Parathyroid adenoma (tissue), 2 donors: ENCODE measurements at regions not wholly inside any gene's neighbourhood (a gene's known extent, or its start where the extent isn't known, plus 50 kb on each side); places are given as distances from the start of the nearest gene placed in this dataset.

ENCODE experiments used
- H2AFZ ChIP-seq: fragments of 300-600 bp; sonication (generic); one replicate; pipeline ENCODE4 v1.7.0; 2017; ENCODE audit warnings: antibody characterized with exemption, mild to moderate bottlenecking
- H3K27ac ChIP-seq: fragments of 300-600 bp; sonication (generic); one replicate; pipeline ENCODE4 v1.7.0; 2017
- H3K27me3 ChIP-seq: fragments of 300-600 bp; sonication (generic); one replicate; pipeline ENCODE4 v1.7.0; 2017; ENCODE audit warnings: low read length; ENCODE audit not compliant: control insufficient read depth, insufficient read depth
- H3K36me3 ChIP-seq: fragments of 300-600 bp; sonication (generic); one replicate; pipeline ENCODE4 v1.7.0; 2017; ENCODE audit warnings: low read length; ENCODE audit not compliant: control insufficient read depth, insufficient read depth
- H3K4me1 ChIP-seq: fragments of 300-600 bp; sonication (generic); one replicate; pipeline ENCODE4 v1.7.0; 2017; ENCODE audit warnings: control low read depth
- H3K4me2 ChIP-seq: fragments of 300-600 bp; sonication (generic); one replicate; pipeline ENCODE4 v1.7.0; 2017; ENCODE audit warnings: low read length
- H3K4me3 ChIP-seq: fragments of 300-600 bp; sonication (generic); one replicate; pipeline ENCODE4 v1.7.0; 2017; ENCODE audit warnings: low read depth, low read length
- H3K79me2 ChIP-seq: fragments of 300-600 bp; sonication (generic); one replicate; pipeline ENCODE4 v1.7.0; 2017; ENCODE audit warnings: control low read depth
- H3K9ac ChIP-seq: fragments of 300-600 bp; sonication (generic); one replicate; pipeline ENCODE4 v1.7.0; 2017; ENCODE audit warnings: mild to moderate bottlenecking
- H3K9me3 ChIP-seq: fragments of 300-600 bp; sonication (generic); one replicate; pipeline ENCODE4 v1.7.0; 2017; ENCODE audit warnings: low read length; ENCODE audit not compliant: control insufficient read depth
- TF ChIP-seq, protein P1 (sequence below): fragments of 300-600 bp; sonication (generic); IDR thresholded peaks from one replicate; pipeline ENCODE4 v1.7.0; 2017; ENCODE audit warnings: antibody characterized with exemption, mild to moderate bottlenecking
- donor health status: primary hyperparathyroidism.

DNA sequence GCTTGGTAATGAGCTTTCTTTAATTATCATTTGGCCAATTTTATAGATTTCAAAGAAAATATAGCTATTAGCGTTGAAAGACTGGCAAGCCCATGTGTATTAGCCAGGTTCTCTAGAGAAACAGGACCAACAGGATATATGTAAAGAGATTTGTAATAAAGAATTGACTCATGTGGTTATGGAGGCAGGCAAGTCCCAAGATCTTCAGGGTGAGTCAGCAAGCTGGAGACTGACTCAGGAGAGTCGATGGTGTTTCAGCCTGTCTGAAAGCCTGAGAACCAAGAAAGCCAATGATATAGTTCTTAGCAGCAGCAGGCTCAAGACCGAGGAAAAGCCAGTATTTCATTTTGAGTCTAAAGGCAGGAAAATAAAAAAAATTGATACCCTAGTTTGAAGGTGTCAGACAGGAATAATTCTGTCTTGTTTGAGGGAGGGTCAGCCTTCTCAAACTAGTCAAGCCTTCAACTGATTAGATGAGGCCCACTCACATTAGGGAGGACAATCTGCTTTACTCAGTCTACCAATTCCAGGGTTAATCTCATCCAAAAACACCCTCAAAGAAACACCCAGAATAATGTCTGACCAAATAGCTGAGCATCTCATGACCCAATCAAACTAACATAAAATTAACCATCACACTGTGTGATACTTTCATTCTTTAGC, 78.3 kb upstream of the CRIM1 start:
- H3K27me3 ChIP-seq, result no peaks in the 10 kb centered on the region
- no peaks in the 10 kb centered on the region for H3K36me3 ChIP-seq
- no peaks in the 10 kb centered on the region for H3K79me2 ChIP-seq
- no peaks in the 10 kb centered on the region for H3K4me1 ChIP-seq
- TF ChIP-seq, protein P1, sequence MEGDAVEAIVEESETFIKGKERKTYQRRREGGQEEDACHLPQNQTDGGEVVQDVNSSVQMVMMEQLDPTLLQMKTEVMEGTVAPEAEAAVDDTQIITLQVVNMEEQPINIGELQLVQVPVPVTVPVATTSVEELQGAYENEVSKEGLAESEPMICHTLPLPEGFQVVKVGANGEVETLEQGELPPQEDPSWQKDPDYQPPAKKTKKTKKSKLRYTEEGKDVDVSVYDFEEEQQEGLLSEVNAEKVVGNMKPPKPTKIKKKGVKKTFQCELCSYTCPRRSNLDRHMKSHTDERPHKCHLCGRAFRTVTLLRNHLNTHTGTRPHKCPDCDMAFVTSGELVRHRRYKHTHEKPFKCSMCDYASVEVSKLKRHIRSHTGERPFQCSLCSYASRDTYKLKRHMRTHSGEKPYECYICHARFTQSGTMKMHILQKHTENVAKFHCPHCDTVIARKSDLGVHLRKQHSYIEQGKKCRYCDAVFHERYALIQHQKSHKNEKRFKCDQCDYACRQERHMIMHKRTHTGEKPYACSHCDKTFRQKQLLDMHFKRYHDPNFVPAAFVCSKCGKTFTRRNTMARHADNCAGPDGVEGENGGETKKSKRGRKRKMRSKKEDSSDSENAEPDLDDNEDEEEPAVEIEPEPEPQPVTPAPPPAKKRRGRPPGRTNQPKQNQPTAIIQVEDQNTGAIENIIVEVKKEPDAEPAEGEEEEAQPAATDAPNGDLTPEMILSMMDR, result no peak
- H3K9ac ChIP-seq, result no peak overlapping the region
- no peak overlapping the region for H2AFZ ChIP-seq
- H3K9me3 ChIP-seq, result no peaks in the 10 kb centered on the region
- no peak overlapping the region for H3K4me3 ChIP-seq
- no peak overlapping the region for H3K4me2 ChIP-seq
- no peak overlapping the region for H3K27ac ChIP-seq

GRCh38 chr2:36271266-36271665, 84.3 kb upstream of the CRIM1 start:
- Histone ChIP-seq H3K4me3 (no peak overlapping the region), H3K27ac (no peak overlapping the region), H3K27me3 (no peaks in the 10 kb centered on the region), H3K9ac (no peak overlapping the region), H3K36me3 (no peaks in the 10 kb centered on the region), H3K4me1 (no peaks in the 10 kb centered on the region), H3K79me2 (no peaks in the 10 kb centered on the region), H3K9me3 (no peaks in the 10 kb centered on the region), H2AFZ (no peak overlapping the region), H3K4me2 (no peak overlapping the region)
- TF ChIP-seq, protein P1, result no peak

GRCh38 chr2:36270758-36271157, 84.8 kb upstream of the CRIM1 start:
- no peaks in the 10 kb centered on the region for H3K79me2 ChIP-seq
- no peak overlapping the region for H2AFZ ChIP-seq
- H3K9ac ChIP-seq, result no peak overlapping the region
- no peak overlapping the region for H3K27ac ChIP-seq
- TF ChIP-seq, protein P1, result no peak
- no peak overlapping the region for H3K4me2 ChIP-seq
- no peak overlapping the region for H3K4me3 ChIP-seq
- no peaks in the 10 kb centered on the region for H3K9me3 ChIP-seq
- H3K4me1 ChIP-seq, result no peaks in the 10 kb centered on the region
- no peaks in the 10 kb centered on the region for H3K36me3 ChIP-seq
- no peaks in the 10 kb centered on the region for H3K27me3 ChIP-seq

GRCh38 chr2:36267194-36267593, 88.4 kb upstream of the CRIM1 start:
- H3K79me2 ChIP-seq, result no peaks in the 10 kb centered on the region
- no peak overlapping the region for H3K4me3 ChIP-seq
- no peak overlapping the region for H2AFZ ChIP-seq
- no peaks in the 10 kb centered on the region for H3K36me3 ChIP-seq
- no peak overlapping the region for H3K4me2 ChIP-seq
- H3K27ac ChIP-seq, result no peak overlapping the region
- H3K4me1 ChIP-seq, result no peaks in the 10 kb centered on the region
- H3K9me3 ChIP-seq, result no peaks in the 10 kb centered on the region
- H3K9ac ChIP-seq, result no peak overlapping the region
- TF ChIP-seq, protein P1, result no peak
- no peaks in the 10 kb centered on the region for H3K27me3 ChIP-seq

DNA sequence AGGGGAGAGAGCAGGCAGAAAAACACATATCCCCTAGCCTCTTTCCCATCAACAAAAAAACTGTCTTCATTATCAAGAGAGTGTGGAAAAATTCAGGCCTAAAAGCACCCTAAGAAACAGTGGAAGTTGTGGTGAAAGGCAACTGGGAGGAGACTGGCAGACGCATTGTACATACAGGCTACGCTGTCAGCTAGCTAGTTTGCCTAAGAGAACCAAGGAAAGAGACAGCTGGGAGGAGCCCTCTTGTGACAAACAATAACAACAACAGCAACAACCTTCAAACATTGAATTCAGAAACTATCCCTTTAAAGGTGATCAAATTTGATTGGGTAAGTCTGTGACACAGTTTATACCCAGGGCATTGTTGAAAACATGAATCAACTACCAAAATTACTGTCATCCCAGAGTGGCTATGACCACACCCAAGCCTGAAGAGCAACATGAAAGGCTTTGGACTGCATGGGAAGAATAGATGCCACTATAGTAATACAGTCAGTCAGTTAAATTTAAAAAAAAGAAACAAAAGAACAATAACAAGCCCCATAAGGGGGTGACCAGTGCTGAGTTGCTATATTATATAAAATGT, 88.9 kb upstream of the CRIM1 start:
- no peaks in the 10 kb centered on the region for H3K27me3 ChIP-seq
- no peaks in the 10 kb centered on the region for H3K79me2 ChIP-seq
- H3K27ac ChIP-seq, result no peak overlapping the region
- no peak overlapping the region for H3K4me3 ChIP-seq
- no peak overlapping the region for H2AFZ ChIP-seq
- H3K4me1 ChIP-seq, result no peaks in the 10 kb centered on the region
- no peaks in the 10 kb centered on the region for H3K36me3 ChIP-seq
- H3K4me2 ChIP-seq, result no peak overlapping the region
- no peak overlapping the region for H3K9ac ChIP-seq
- no peaks in the 10 kb centered on the region for H3K9me3 ChIP-seq
- TF ChIP-seq, protein P1, result no peak
